Gastroesophageal sphincter (tissue), 3 donors: ENCODE measurements at regions not wholly inside any gene's neighbourhood (a gene's known extent, or its start where the extent isn't known, plus 50 kb on each side); places are given as distances from the start of the nearest gene placed in this dataset.

Experiments
- CTCF ChIP-seq, 4 experiments: fragments of 200-600 bp in 2 of 4; fragments of 450-650 bp in 2 of 4; sonication (generic) in 1 of 4; IDR thresholded peaks; one replicate each; pipeline ENCODE4 v1.5.1; 2017 to 2019; ENCODE audit warnings: antibody characterized with exemption in 4 of 4, mild to moderate bottlenecking in 2 of 4, moderate library complexity in 2 of 4
- EP300 ChIP-seq: sonication (generic); formaldehyde crosslinking; IDR thresholded peaks from one replicate; pipeline ENCODE4 v1.6.1; 2017; ENCODE audit warnings: antibody characterized with exemption, mild to moderate bottlenecking

GRCh38 chr6:123716506-123716905 lies 79.8 kb upstream of the TRDN start:
- TF ChIP-seq CTCF (IDR thresholded peaks at IDR 0.05) (no peak), EP300 (no peak)
